K562 (cell line): ENCODE measurements at regions not wholly inside any gene's neighbourhood (a gene's known extent, or its start where the extent isn't known, plus 50 kb on each side); places are given as distances from the start of the nearest gene placed in this dataset.

ENCODE experiments used
- ATF1 ChIP-seq, 2 experiments: fragments of 450-650 bp in 1 of 2; IDR thresholded peaks; 2 replicates each; pipeline ENCODE4 v1.6.1; 2016; ENCODE audit warnings: missing compliant biosample characterization in 1 of 2, missing genetic modification characterization in 1 of 2
- CCNT2 ChIP-seq: IDR thresholded peaks from 2 replicates; pipeline ENCODE4 v1.6.1; 2011; ENCODE audit warnings: borderline replicate concordance, low read depth, mild to moderate bottlenecking, moderate library complexity, mixed read lengths, low read length; ENCODE audit not compliant: insufficient read length; ENCODE audit errors: extremely low read depth
- CHD2 ChIP-seq: IDR thresholded peaks from 2 replicates; pipeline ENCODE4 v1.6.1; 2011; ENCODE audit warnings: low read depth, low read length
- EGR1 ChIP-seq: fragments of 450-650 bp; conservative IDR thresholded peaks from 2 replicates; pipeline ENCODE4 v1.6.1; 2017; ENCODE audit warnings: mild to moderate bottlenecking
- EP300 ChIP-seq: IDR thresholded peaks from 2 replicates; pipeline ENCODE4 v1.6.1; 2012; ENCODE audit warnings: low read length, improper control_type of control experiment
- GTF2F1 ChIP-seq: IDR thresholded peaks from 2 replicates; pipeline ENCODE4 v1.6.1; 2011; ENCODE audit warnings: low read depth, low read length, improper control_type of control experiment
- HDAC1 ChIP-seq, 2 experiments: fragments of 450-650 bp; IDR thresholded peaks; 2 replicates each; pipeline ENCODE4 v1.6.1; 2016 to 2017; ENCODE audit warnings: inconsistent platforms in 1 of 2, mild to moderate bottlenecking in 1 of 2, moderate library complexity in 1 of 2
- JUND ChIP-seq, 2 experiments: IDR thresholded peaks; 2 replicates in 1 of 2; 3 replicates in 1 of 2; pipeline ENCODE4 v1.6.1; 2011; ENCODE audit warnings: borderline replicate concordance in 2 of 2, low read depth in 2 of 2, low read length in 2 of 2, improper control_type of control experiment in 1 of 2, missing biosample characterization in 1 of 2, missing genetic modification characterization in 1 of 2, missing genetic modification reagents in 1 of 2
- KLF6 ChIP-seq: fragments of 250-450 bp; sonication (Bioruptor Pico); IDR thresholded peaks from 2 replicates; pipeline ENCODE4 v1.4.0; 2020; ENCODE audit warnings: mild to moderate bottlenecking, moderate library complexity, borderline replicate concordance
- L3MBTL2 ChIP-seq: fragments of 450-650 bp; IDR thresholded peaks from 2 replicates; pipeline ENCODE4 v1.6.1; 2016; ENCODE audit warnings: mild to moderate bottlenecking, moderate library complexity
- MAZ ChIP-seq, 2 experiments: fragments of 450-650 bp in 1 of 2; sonication (generic) in 1 of 2; formaldehyde crosslinking; IDR thresholded peaks in 1 of 2; conservative IDR thresholded peaks in 1 of 2; 2 replicates each; pipeline versions ENCODE4 v1.4.0 to v1.5.0; 2020; ENCODE audit warnings: mild to moderate bottlenecking in 1 of 2, missing genetic modification reagents in 1 of 2
- MBD2 ChIP-seq: sonication (generic); IDR thresholded peaks from 2 replicates; pipeline ENCODE4 v1.6.1; 2016; ENCODE audit warnings: low read depth, borderline replicate concordance
- MXI1 ChIP-seq: IDR thresholded peaks from 2 replicates; pipeline ENCODE4 v1.6.1; 2011; ENCODE audit warnings: low read depth, mild to moderate bottlenecking, improper control_type of control experiment, low read length
- NFRKB ChIP-seq: fragments of 450-650 bp; IDR thresholded peaks from 2 replicates; pipeline ENCODE4 v1.6.1; 2016; ENCODE audit warnings: low read depth
- NONO ChIP-seq, 2 experiments: fragments of 200-400 bp in 1 of 2; fragments of 450-650 bp in 1 of 2; formaldehyde crosslinking in 1 of 2; IDR thresholded peaks; 2 replicates each; pipeline ENCODE4 v1.6.1; 2017; ENCODE audit warnings: low read depth in 2 of 2, mild to moderate bottlenecking in 2 of 2, moderate library complexity in 2 of 2, low read length in 1 of 2
- POLR2A ChIP-seq: fragments of 450-650 bp; conservative IDR thresholded peaks from 2 replicates; pipeline ENCODE4 v1.6.1; 2016
- SIN3A ChIP-seq, 2 experiments: fragments of 150-350 bp in 1 of 2; IDR thresholded peaks; 2 replicates each; pipeline ENCODE4 v1.6.1; 2011 to 2016; ENCODE audit warnings: borderline replicate concordance in 2 of 2, low read depth in 2 of 2, low read length in 2 of 2, mild to moderate bottlenecking in 2 of 2, moderate library complexity in 2 of 2; ENCODE audit not compliant: control insufficient read depth in 1 of 2
- TAF1 ChIP-seq: IDR thresholded peaks from 2 replicates; pipeline ENCODE4 v1.6.1; 2011; ENCODE audit warnings: mild to moderate bottlenecking, low read length, moderate library complexity; ENCODE audit not compliant: insufficient read depth, control insufficient read depth, severe bottlenecking; ENCODE audit errors: extremely low read depth
- TF ChIP-seq, protein P1 (sequence below): sonication (generic); formaldehyde crosslinking; IDR thresholded peaks from 2 replicates; pipeline ENCODE4 v1.8.0; 2022; ENCODE audit warnings: mild to moderate bottlenecking, missing genetic modification reagents
- TF ChIP-seq, protein P2 (sequence below): fragments of 250-450 bp; sonication (Bioruptor Pico); IDR thresholded peaks from 2 replicates; pipeline ENCODE4 v1.5.0; 2021; ENCODE audit warnings: mild to moderate bottlenecking, borderline replicate concordance

DNA sequence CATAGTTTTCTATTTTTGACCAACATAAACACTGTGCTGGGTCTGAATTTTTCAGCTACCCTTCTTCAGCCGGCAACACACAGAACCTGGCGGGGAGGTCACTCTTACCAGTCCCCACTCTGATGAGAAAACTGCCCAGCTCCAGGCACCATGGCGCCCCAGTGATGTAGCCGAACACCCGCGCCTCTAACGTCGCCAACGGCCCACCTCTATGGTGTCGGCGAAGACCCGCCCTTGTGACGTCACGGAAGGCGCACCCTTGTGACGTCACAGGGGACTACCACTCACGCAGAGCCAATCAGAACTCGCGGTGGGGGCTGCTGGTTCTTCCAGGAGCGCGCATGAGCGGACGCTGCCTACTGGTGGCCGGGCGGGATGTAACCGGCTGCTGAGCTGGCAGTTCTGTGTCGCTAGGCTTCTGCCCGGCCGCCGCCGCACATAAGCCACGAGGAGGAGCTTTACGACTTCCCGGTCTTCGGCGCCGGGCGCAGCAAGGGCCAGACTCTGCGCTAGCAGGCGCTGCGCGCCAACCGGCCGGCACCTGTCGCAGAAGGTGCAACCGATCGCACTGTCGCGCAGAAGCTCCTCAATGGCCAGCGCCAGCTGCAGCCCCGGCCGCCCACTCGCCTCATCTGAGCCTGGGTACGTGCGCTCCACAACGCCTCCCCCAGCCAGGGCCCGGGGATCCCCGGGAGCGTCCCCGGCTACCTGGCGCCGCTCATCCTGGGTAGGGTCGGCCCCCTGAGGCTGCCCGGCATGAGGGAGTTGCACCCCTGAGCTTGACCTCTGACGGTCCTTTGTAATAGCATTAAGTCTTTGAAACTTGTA, 92.2 kb upstream of the OR4F16 start (continued):
- TF ChIP-seq HDAC1 (IDR thresholded peaks at IDR 0.05) (peak in 1 of 2 experiments; percentile 84; a peak in 2 of 4 replicates), EP300 (peak; percentile 49), MAZ (CRISPR knock-in tag; conservative IDR thresholded peaks at IDR 0.05 in 1 of 2, IDR thresholded peaks at IDR 0.05 in 1 of 2) (peak; percentile 94 to 95), TAF1 (peak; percentile 88), ATF1 (CRISPR knock-in tag; IDR thresholded peaks at IDR 0.05) (peak; percentile 100), ATF1 (tag; IDR thresholded peaks at IDR 0.05) (peak; percentile 100), CCNT2 (peak; percentile 39), KLF6 (peak; percentile 73; the same call in 1 of the 2 replicates), MBD2 (peak; percentile 94), EGR1 (peak; percentile 55), JUND (IDR thresholded peaks at IDR 0.05; ENCODE audit: borderline replicate concordance, low read depth, low read length) (peak; percentile 87), JUND (tag; IDR thresholded peaks at IDR 0.05; ENCODE audit: borderline replicate concordance, low read depth, low read length) (peak; percentile 73; the same call in 1 of the 3 replicates), CHD2 (peak; percentile 59), SIN3A (IDR thresholded peaks at IDR 0.05; ENCODE audit: borderline replicate concordance in 2 of 2, control insufficient read depth in 1 of 2, low read depth in 2 of 2, low read length in 2 of 2) (peak; percentile 60 to 86; a peak in 3 of 4 replicates), POLR2A (peak; percentile 98), MXI1 (peak; percentile 35; the same call in 1 of the 2 replicates), NONO (IDR thresholded peaks at IDR 0.05; ENCODE audit: low read depth in 2 of 2, low read length in 1 of 2) (0 out of 4 replicates have a peak, but pooled peaks of 1 of the 2 experiments have one; percentile 9), L3MBTL2 (peak; percentile 85), NFRKB (peak; percentile 98), GTF2F1 (0 out of 2 replicates have a peak, but pooled peaks have one; percentile 23)
- TF ChIP-seq, protein P1, sequence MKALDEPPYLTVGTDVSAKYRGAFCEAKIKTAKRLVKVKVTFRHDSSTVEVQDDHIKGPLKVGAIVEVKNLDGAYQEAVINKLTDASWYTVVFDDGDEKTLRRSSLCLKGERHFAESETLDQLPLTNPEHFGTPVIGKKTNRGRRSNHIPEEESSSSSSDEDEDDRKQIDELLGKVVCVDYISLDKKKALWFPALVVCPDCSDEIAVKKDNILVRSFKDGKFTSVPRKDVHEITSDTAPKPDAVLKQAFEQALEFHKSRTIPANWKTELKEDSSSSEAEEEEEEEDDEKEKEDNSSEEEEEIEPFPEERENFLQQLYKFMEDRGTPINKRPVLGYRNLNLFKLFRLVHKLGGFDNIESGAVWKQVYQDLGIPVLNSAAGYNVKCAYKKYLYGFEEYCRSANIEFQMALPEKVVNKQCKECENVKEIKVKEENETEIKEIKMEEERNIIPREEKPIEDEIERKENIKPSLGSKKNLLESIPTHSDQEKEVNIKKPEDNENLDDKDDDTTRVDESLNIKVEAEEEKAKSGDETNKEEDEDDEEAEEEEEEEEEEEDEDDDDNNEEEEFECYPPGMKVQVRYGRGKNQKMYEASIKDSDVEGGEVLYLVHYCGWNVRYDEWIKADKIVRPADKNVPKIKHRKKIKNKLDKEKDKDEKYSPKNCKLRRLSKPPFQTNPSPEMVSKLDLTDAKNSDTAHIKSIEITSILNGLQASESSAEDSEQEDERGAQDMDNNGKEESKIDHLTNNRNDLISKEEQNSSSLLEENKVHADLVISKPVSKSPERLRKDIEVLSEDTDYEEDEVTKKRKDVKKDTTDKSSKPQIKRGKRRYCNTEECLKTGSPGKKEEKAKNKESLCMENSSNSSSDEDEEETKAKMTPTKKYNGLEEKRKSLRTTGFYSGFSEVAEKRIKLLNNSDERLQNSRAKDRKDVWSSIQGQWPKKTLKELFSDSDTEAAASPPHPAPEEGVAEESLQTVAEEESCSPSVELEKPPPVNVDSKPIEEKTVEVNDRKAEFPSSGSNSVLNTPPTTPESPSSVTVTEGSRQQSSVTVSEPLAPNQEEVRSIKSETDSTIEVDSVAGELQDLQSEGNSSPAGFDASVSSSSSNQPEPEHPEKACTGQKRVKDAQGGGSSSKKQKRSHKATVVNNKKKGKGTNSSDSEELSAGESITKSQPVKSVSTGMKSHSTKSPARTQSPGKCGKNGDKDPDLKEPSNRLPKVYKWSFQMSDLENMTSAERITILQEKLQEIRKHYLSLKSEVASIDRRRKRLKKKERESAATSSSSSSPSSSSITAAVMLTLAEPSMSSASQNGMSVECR (CRISPR knock-in tag): peak; percentile 67; the same call in 1 of the 2 replicates
- TF ChIP-seq, protein P2, sequence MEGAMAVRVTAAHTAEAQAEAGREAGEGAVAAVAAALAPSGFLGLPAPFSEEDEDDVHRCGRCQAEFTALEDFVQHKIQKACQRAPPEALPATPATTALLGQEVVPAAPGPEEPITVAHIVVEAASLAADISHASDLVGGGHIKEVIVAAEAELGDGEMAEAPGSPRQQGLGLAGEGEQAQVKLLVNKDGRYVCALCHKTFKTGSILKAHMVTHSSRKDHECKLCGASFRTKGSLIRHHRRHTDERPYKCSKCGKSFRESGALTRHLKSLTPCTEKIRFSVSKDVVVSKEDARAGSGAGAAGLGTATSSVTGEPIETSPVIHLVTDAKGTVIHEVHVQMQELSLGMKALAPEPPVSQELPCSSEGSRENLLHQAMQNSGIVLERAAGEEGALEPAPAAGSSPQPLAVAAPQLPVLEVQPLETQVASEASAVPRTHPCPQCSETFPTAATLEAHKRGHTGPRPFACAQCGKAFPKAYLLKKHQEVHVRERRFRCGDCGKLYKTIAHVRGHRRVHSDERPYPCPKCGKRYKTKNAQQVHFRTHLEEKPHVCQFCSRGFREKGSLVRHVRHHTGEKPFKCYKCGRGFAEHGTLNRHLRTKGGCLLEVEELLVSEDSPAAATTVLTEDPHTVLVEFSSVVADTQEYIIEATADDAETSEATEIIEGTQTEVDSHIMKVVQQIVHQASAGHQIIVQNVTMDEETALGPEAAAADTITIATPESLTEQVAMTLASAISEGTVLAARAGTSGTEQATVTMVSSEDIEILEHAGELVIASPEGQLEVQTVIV (CRISPR knock-in tag): peak; percentile 88; the same call in 1 of the 2 replicates
